PC-9 (cell line): ENCODE measurements at regions not wholly inside any gene's neighbourhood (a gene's known extent, or its start where the extent isn't known, plus 50 kb on each side); places are given as distances from the start of the nearest gene placed in this dataset.

ENCODE experiments used
- BruUV-seq: library from RNA; stranded (reverse); fragments of 400-500 nt; replicated peaks from 2 replicates; lab custom pipeline; 2021; lab: Mats Ljungman, UMichigan
- CTCF ChIA-PET: fragments of 300-600 bp; sonication (Branson Sonifier 250); formaldehyde crosslinking; loops from one replicate; lab custom pipeline; 2022; ENCODE audit warnings: antibody characterized with exemption; lab: Charles Lee
- POLR2A ChIA-PET: fragments of 300-600 bp; sonication (Branson Sonifier 250); formaldehyde crosslinking; loops from one replicate; lab custom pipeline; 2022; ENCODE audit warnings: antibody characterized with exemption; ENCODE audit not compliant: unreplicated experiment; lab: Charles Lee
- DNase-seq, 2 experiments: peaks; one replicate each; pipeline versions ENCODE4 v3.0.0 to v3.0.0-alpha.2; 2015 to 2022; ENCODE audit warnings: mixed read lengths in 1 of 2
- H2AFZ ChIP-seq: fragments of 200-600 bp; sonication (generic); 2 replicates; pipeline ENCODE4 v1.8.1; 2017; ENCODE audit warnings: antibody characterized with exemption
- H3F3A ChIP-seq: fragments of 200-600 bp; sonication (generic); 2 replicates; pipeline ENCODE4 v1.8.1; 2017; ENCODE audit warnings: antibody characterized with exemption, mild to moderate bottlenecking, low read depth; ENCODE audit not compliant: insufficient read depth
- H3K27ac ChIP-seq: fragments of 200-600 bp; sonication (generic); 2 replicates; pipeline ENCODE4 v1.6.1; 2016; ENCODE audit warnings: mixed run types
- H3K27me3 ChIP-seq: fragments of 200-600 bp; sonication (generic); 2 replicates; pipeline ENCODE4 v1.6.1; 2016; ENCODE audit warnings: low read depth, mixed run types; ENCODE audit not compliant: insufficient read depth
- H3K36me3 ChIP-seq: fragments of 200-600 bp; sonication (generic); 2 replicates; pipeline ENCODE4 v1.6.1; 2016; ENCODE audit warnings: low read depth, mixed run types
- H3K4me1 ChIP-seq: fragments of 200-600 bp; sonication (generic); replicated peaks from 2 replicates; pipeline ENCODE4 v1.6.1; 2016; ENCODE audit warnings: mixed run types; ENCODE audit not compliant: insufficient read depth
- H3K4me2 ChIP-seq: fragments of 200-600 bp; sonication (generic); 2 replicates; pipeline ENCODE4 v1.6.1; 2017; ENCODE audit warnings: mixed run types
- H3K4me3 ChIP-seq: fragments of 200-600 bp; sonication (generic); 2 replicates; pipeline ENCODE4 v1.6.1; 2016; ENCODE audit warnings: mixed run types
- H3K79me2 ChIP-seq: fragments of 200-600 bp; sonication (generic); 2 replicates; pipeline ENCODE4 v1.6.1; 2017; ENCODE audit warnings: low read depth, mixed run types
- H3K9me2 ChIP-seq: fragments of 200-600 bp; sonication (generic); 2 replicates; pipeline ENCODE4 v1.8.1; 2017; ENCODE audit warnings: mild to moderate bottlenecking; ENCODE audit not compliant: insufficient read depth
- H3K9me3 ChIP-seq: fragments of 200-600 bp; sonication (generic); 2 replicates; pipeline ENCODE4 v1.8.1; 2016; ENCODE audit warnings: low read depth; ENCODE audit not compliant: insufficient read depth
- H4K20me1 ChIP-seq: fragments of 200-600 bp; sonication (generic); 2 replicates; pipeline ENCODE4 v1.8.1; 2017; ENCODE audit not compliant: insufficient read depth
- CTCF ChIP-seq: fragments of 200-600 bp; sonication (generic); conservative IDR thresholded peaks from 2 replicates; pipeline ENCODE4 v1.6.1; 2017; ENCODE audit warnings: mixed run types, antibody characterized with exemption, mild to moderate bottlenecking, moderate library complexity
- EZH2 ChIP-seq: fragments of 200-600 bp; sonication (generic); IDR thresholded peaks from 2 replicates; pipeline ENCODE4 v1.8.0; 2017; ENCODE audit warnings: antibody characterized with exemption, low read depth
- intact Hi-C: fragments of 100-400 bp; cut with micrococcal nuclease; formaldehyde crosslinking; loops from one replicate; pipeline ENCODE4 v1.10.0; 2022; ENCODE audit not compliant: unreplicated experiment

- no peak overlapping the region for H2AFZ ChIP-seq
- H3K27me3 ChIP-seq: no peaks in the 10 kb centered on the region
- H3K4me1 ChIP-seq: no peaks in the 10 kb centered on the region
- no peaks in the 10 kb centered on the region for H3K9me2 ChIP-seq
- intact Hi-C loops: no loop called here
- ChIA-PET CTCF (no interaction called here), POLR2A (no interaction called here)
- no peaks in the 10 kb centered on the region for H3K9me3 ChIP-seq
- H3K27ac ChIP-seq: no peak overlapping the region
- no peaks in the 10 kb centered on the region for H4K20me1 ChIP-seq
- no peaks in the 10 kb centered on the region for H3K36me3 ChIP-seq
- DNase-seq: no peak
- no peak overlapping the region for H3K4me3 ChIP-seq
- TF ChIP-seq CTCF: no peak
- no peak for TF ChIP-seq EZH2
- H3K79me2 ChIP-seq: no peaks in the 10 kb centered on the region
- no TSS peak for BruUV-seq
- H3F3A ChIP-seq: no peaks in the 10 kb centered on the region
- H3K4me2 ChIP-seq: no peak overlapping the region
Observed at GRCh38 chr16:73185737-73186136, 137.8 kb upstream of the ZFHX3 start.

GRCh38 chr16:73183611-73184092, 135.7 kb upstream of the ZFHX3 start:
- BruUV-seq: no TSS peak
- CTCF ChIA-PET: no interaction called here
- intact Hi-C loops: no loop called here
- H3K4me2 ChIP-seq: no peak overlapping the region
- H3K4me3 ChIP-seq: no peak overlapping the region
- POLR2A ChIA-PET: no interaction called here
- no peaks in the 10 kb centered on the region for H3K9me3 ChIP-seq
- H3F3A ChIP-seq: no peaks in the 10 kb centered on the region
- H4K20me1 ChIP-seq: no peaks in the 10 kb centered on the region
- no peaks in the 10 kb centered on the region for H3K36me3 ChIP-seq
- H3K27ac ChIP-seq: no peak overlapping the region
- no peak for DNase-seq
- no peaks in the 10 kb centered on the region for H3K9me2 ChIP-seq
- TF ChIP-seq EZH2: no peak
- no peak for TF ChIP-seq CTCF
- no peaks in the 10 kb centered on the region for H3K27me3 ChIP-seq
- H2AFZ ChIP-seq: no peak overlapping the region
- no peaks in the 10 kb centered on the region for H3K4me1 ChIP-seq
- H3K79me2 ChIP-seq: no peaks in the 10 kb centered on the region

- Histone ChIP-seq H3K79me2 (no peaks in the 10 kb centered on the region), H3K4me1 (peaks cover 7% of the 10 kb centered on the region; the same call in 1 of the 2 replicates), H3K27ac (no peak overlapping the region), H2AFZ (no peak overlapping the region), H3K36me3 (no peaks in the 10 kb centered on the region), H3K27me3 (no peaks in the 10 kb centered on the region), H3K4me2 (no peak overlapping the region), H4K20me1 (no peaks in the 10 kb centered on the region), H3F3A (peaks cover 5% of the 10 kb centered on the region; the same call in 1 of the 2 replicates), H3K9me3 (no peaks in the 10 kb centered on the region), H3K4me3 (no peak overlapping the region), H3K9me2 (no peaks in the 10 kb centered on the region)
- no peak for TF ChIP-seq CTCF
- DNase-seq: no peak
- intact Hi-C loops: loop anchor here (5.0 kb wide), 1 partner anchor 108 kb away; no protein-coding TSS in a partner anchor
- ChIA-PET CTCF (interaction anchor here (0.5 kb wide), 1 partner anchor 1338 kb away, joined by 3 read pairs; no protein-coding TSS in a partner anchor), POLR2A (no interaction called here)
- no TSS peak for BruUV-seq
Observed at GRCh38 chr16:73179705-73180331, 131.9 kb upstream of the ZFHX3 start.
